H1 (cell line): ENCODE measurements at regions not wholly inside any gene's neighbourhood (a gene's known extent, or its start where the extent isn't known, plus 50 kb on each side); places are given as distances from the start of the nearest gene placed in this dataset.

Experiments
- CTCF ChIA-PET: fragments of 300-600 bp; sonication (Branson Sonifier 250); formaldehyde crosslinking; loops from one replicate; lab custom pipeline; 2021; ENCODE audit not compliant: partially characterized antibody; lab: Charles Lee
- POLR2A ChIA-PET: fragments of 300-600 bp; sonication (Branson Sonifier 250); formaldehyde crosslinking; loops from one replicate; lab custom pipeline; 2021; ENCODE audit warnings: inconsistent platforms; ENCODE audit not compliant: partially characterized antibody; lab: Charles Lee
- DNase-seq, 2 experiments: peaks; one replicate each; pipeline versions ENCODE4 v3.0.0 to v3.0.0-alpha.2; 2010 to 2022; ENCODE audit warnings: low spot score in 2 of 2, low read depth in 1 of 2, mixed read lengths in 1 of 2
- FAIRE-seq: peaks from 2 replicates; lab custom pipeline; 2011; peaks lifted over from hg19 to GRCh38; lab: Jason Lieb, UNC
- H2AFZ ChIP-seq: 2 replicates; pipeline ENCODE4 v1.8.1; 2012; ENCODE audit warnings: low read length, inconsistent platforms
- H2AK5ac ChIP-seq: 2 replicates; pipeline ENCODE4 v1.6.1; 2013; ENCODE audit warnings: low read depth, low read length
- H2BK120ac ChIP-seq: replicated peaks from 2 replicates; pipeline ENCODE3; 2013; ENCODE audit warnings: low read depth, low read length, inconsistent platforms
- H2BK12ac ChIP-seq: 2 replicates; pipeline ENCODE4 v1.6.1; 2013; ENCODE audit warnings: low read depth, low read length
- H2BK15ac ChIP-seq: 2 replicates; pipeline ENCODE4 v1.6.1; 2013; ENCODE audit warnings: low read length
- H2BK20ac ChIP-seq: 2 replicates; pipeline ENCODE4 v1.6.1; 2013; ENCODE audit warnings: low read length
- H2BK5ac ChIP-seq: 2 replicates; pipeline ENCODE4 v1.6.1; 2013; ENCODE audit warnings: low read depth, low read length
- H3K14ac ChIP-seq: 2 replicates; pipeline ENCODE4 v1.6.1; 2013; ENCODE audit warnings: inconsistent platforms; ENCODE audit not compliant: insufficient read length
- H3K18ac ChIP-seq: 2 replicates; pipeline ENCODE4 v1.6.1; 2013; ENCODE audit warnings: low read length; ENCODE audit errors: extremely low read depth
- H3K23ac ChIP-seq: 2 replicates; pipeline ENCODE4 v1.6.1; 2013; ENCODE audit warnings: inconsistent platforms; ENCODE audit not compliant: insufficient read length
- H3K23me2 ChIP-seq: 2 replicates; pipeline ENCODE4 v1.6.1; 2013; ENCODE audit warnings: low read depth, low read length
- H3K27ac ChIP-seq: 2 replicates; pipeline ENCODE4 v1.6.1; 2011; ENCODE audit warnings: low read depth, low read length, inconsistent platforms
- H3K27me3 ChIP-seq, 4 experiments: replicated peaks in 1 of 4; 1 replicate in 1 of 4; 2 replicates in 3 of 4; pipeline versions ENCODE4 v1.6.1 to v1.8.1; 2011 to 2013; ENCODE audit warnings: low read length in 3 of 4, mild to moderate bottlenecking in 3 of 4, inconsistent platforms in 2 of 4, mixed read lengths in 2 of 4, moderate library complexity in 1 of 4; ENCODE audit not compliant: control insufficient read depth in 3 of 4, insufficient read depth in 3 of 4; ENCODE audit errors: extremely low read depth in 1 of 4
- H3K36me3 ChIP-seq, 4 experiments: 2 replicates each; pipeline versions ENCODE4 v1.6.1 to v1.8.1; 2011 to 2013; ENCODE audit warnings: mild to moderate bottlenecking in 4 of 4, low read length in 3 of 4, moderate library complexity in 2 of 4, control low read depth in 1 of 4, inconsistent platforms in 1 of 4; ENCODE audit not compliant: insufficient read depth in 4 of 4, control insufficient read depth in 2 of 4
- H3K4ac ChIP-seq: replicated peaks from 2 replicates; pipeline ENCODE3; 2013; ENCODE audit warnings: low read length, low read depth, mixed read lengths, inconsistent platforms; ENCODE audit not compliant: insufficient read length
- H3K4me1 ChIP-seq, 4 experiments: replicated peaks in 1 of 4; 1 replicate in 1 of 4; 2 replicates in 3 of 4; pipeline versions ENCODE4 v1.6.1 to v1.8.1; 2011 to 2013; ENCODE audit warnings: low read length in 3 of 4, inconsistent platforms in 2 of 4, mixed read lengths in 1 of 4; ENCODE audit not compliant: insufficient read depth in 4 of 4, control insufficient read depth in 3 of 4
- H3K4me2 ChIP-seq, 2 experiments: 2 replicates each; pipeline versions ENCODE4 v1.6.1 to v1.8.1; 2011 to 2013; ENCODE audit warnings: low read depth in 2 of 2, low read length in 2 of 2, control low read depth in 1 of 2, inconsistent platforms in 1 of 2, mild to moderate bottlenecking in 1 of 2; ENCODE audit not compliant: insufficient read depth in 1 of 2
- H3K4me3 ChIP-seq, 4 experiments: fragments of 200-600, 300-600 bp in 1 of 4; sonication (generic), shearing (Covaris generic), sonication (Bioruptor Twin) in 1 of 4; 2 replicates each; pipeline versions ENCODE4 v1.5.1 to v1.8.1; 2011 to 2016; ENCODE audit warnings: low read length in 4 of 4, low read depth in 3 of 4, control low read depth in 2 of 4, inconsistent platforms in 2 of 4, mild to moderate bottlenecking in 2 of 4, mixed read lengths in 1 of 4, moderate library complexity in 1 of 4; ENCODE audit not compliant: insufficient read depth in 2 of 4; ENCODE audit errors: extremely low read depth in 1 of 4
- H3K56ac ChIP-seq: replicated peaks from 2 replicates; pipeline ENCODE3; 2013; ENCODE audit warnings: low read depth, mild to moderate bottlenecking, mixed read lengths, low read length, inconsistent platforms; ENCODE audit not compliant: insufficient read length
- H3K79me1 ChIP-seq: 2 replicates; pipeline ENCODE4 v1.6.1; 2013; ENCODE audit warnings: low read depth, low read length, control low read depth
- H3K79me2 ChIP-seq, 2 experiments: 2 replicates each; pipeline versions ENCODE4 v1.6.1 to v1.8.1; 2012 to 2013; ENCODE audit warnings: low read length in 2 of 2, mild to moderate bottlenecking in 2 of 2, inconsistent platforms in 1 of 2; ENCODE audit not compliant: insufficient read depth in 2 of 2, control insufficient read depth in 1 of 2
- H3K9ac ChIP-seq, 4 experiments: replicated peaks in 1 of 4; 1 replicate in 1 of 4; 2 replicates in 3 of 4; pipeline versions ENCODE4 v1.6.1 to v1.8.1; 2011 to 2013; ENCODE audit warnings: low read depth in 3 of 4, low read length in 3 of 4, control low read depth in 2 of 4, mild to moderate bottlenecking in 2 of 4, moderate library complexity in 2 of 4, inconsistent platforms in 1 of 4; ENCODE audit errors: extremely low read depth in 1 of 4
- H3K9me3 ChIP-seq, 2 experiments: 2 replicates each; pipeline versions ENCODE4 v1.6.1 to v1.8.1; 2012 to 2013; ENCODE audit warnings: mild to moderate bottlenecking in 2 of 2, moderate library complexity in 2 of 2, control low read depth in 1 of 2, inconsistent platforms in 1 of 2, low read depth in 1 of 2, low read length in 1 of 2, mixed read lengths in 1 of 2; ENCODE audit not compliant: insufficient read depth in 2 of 2
- H4K20me1 ChIP-seq, 2 experiments: replicated peaks in 1 of 2; 2 replicates each; pipeline versions ENCODE3 to v1.8.1; 2011 to 2013; ENCODE audit warnings: inconsistent platforms in 2 of 2, low read length in 2 of 2, mild to moderate bottlenecking in 1 of 2; ENCODE audit not compliant: insufficient read depth in 2 of 2, control insufficient read depth in 1 of 2
- H4K5ac ChIP-seq: 2 replicates; pipeline ENCODE4 v1.6.1; 2013; ENCODE audit warnings: low read length, low read depth, mixed read lengths, inconsistent platforms; ENCODE audit not compliant: insufficient read length
- H4K8ac ChIP-seq: 2 replicates; pipeline ENCODE4 v1.8.0; 2013; ENCODE audit warnings: mild to moderate bottlenecking, moderate library complexity, low read length, inconsistent platforms; ENCODE audit not compliant: insufficient read depth; ENCODE audit errors: extremely low read depth
- H4K91ac ChIP-seq: replicated peaks from 2 replicates; pipeline ENCODE3; 2013; ENCODE audit warnings: low read length, mixed read lengths, inconsistent platforms; ENCODE audit not compliant: insufficient read length
- KDM4A ChIP-seq: IDR thresholded peaks from one replicate; pipeline ENCODE4 v1.7.1; 2012; ENCODE audit warnings: low read depth, mild to moderate bottlenecking, moderate library complexity, low read length, inconsistent platforms; ENCODE audit not compliant: severe bottlenecking
- NANOG ChIP-seq: IDR thresholded peaks from 2 replicates; pipeline ENCODE4 v1.6.1; 2011; ENCODE audit warnings: low read length, low read depth, mild to moderate bottlenecking, inconsistent platforms; ENCODE audit not compliant: insufficient read depth, poor library complexity, severe bottlenecking
- SIRT6 ChIP-seq: IDR thresholded peaks from one replicate; pipeline ENCODE4 v1.7.1; 2012; ENCODE audit warnings: low read length, inconsistent platforms
- TAF1 ChIP-seq: IDR thresholded peaks from 2 replicates; pipeline ENCODE4 v1.6.1; 2011; ENCODE audit warnings: mild to moderate bottlenecking, low read depth, low read length
- WGBS, 2 experiments: shearing (Covaris generic) in 1 of 2; methylation state at CpG; one replicate each; pipeline versions ENCODE4 v1.1.6 to v1.1.7; 2013 to 2015; ENCODE audit warnings: low lambda C conversion rate in 2 of 2, mixed read lengths in 2 of 2, inconsistent platforms in 1 of 2, low coverage in 1 of 2, missing lambda C conversion rate in 1 of 2; ENCODE audit not compliant: insufficient replicate concordance in 2 of 2, insufficient coverage in 1 of 2, insufficient read length in 1 of 2; ENCODE audit errors: extremely low coverage in 1 of 2, missing lambda C conversion rate in 1 of 2; 5-methylcytosine and 5-hydroxymethylcytosine counted together

GRCh38 chr10:10462151-10462941, 555.3 kb upstream of the CELF2 start:
- Histone ChIP-seq H4K8ac (no peak overlapping the region), H3K79me1 (no peaks in the 10 kb centered on the region), H2BK120ac (no peak overlapping the region), H3K4me3 (no peak overlapping the region), H3K9ac (no peak overlapping the region), H3K4me1 (no peaks in the 10 kb centered on the region), H2BK15ac (no peak overlapping the region), H4K5ac (no peak overlapping the region), H2BK20ac (no peak overlapping the region), H2AFZ (peak overlapping the region; percentile 46; the same call in 1 of the 2 replicates), H3K18ac (no peak overlapping the region), H3K27me3 (no peaks in the 10 kb centered on the region), H3K79me2 (no peaks in the 10 kb centered on the region), H3K36me3 (no peaks in the 10 kb centered on the region), H3K23me2 (no peaks in the 10 kb centered on the region; the same call in 1 of the 2 replicates), H2BK12ac (no peak overlapping the region), H3K23ac (no peak overlapping the region), H3K4me2 (no peak overlapping the region), H2BK5ac (no peak overlapping the region; the same call in 1 of the 2 replicates), H3K14ac (no peak overlapping the region), H2AK5ac (no peak overlapping the region), H3K27ac (no peak overlapping the region), H3K9me3 (no peaks in the 10 kb centered on the region), H4K91ac (no peak overlapping the region), H3K4ac (no peak overlapping the region), H3K56ac (no peak overlapping the region), H4K20me1 (no peaks in the 10 kb centered on the region)
- DNase-seq: no peak
- TF ChIP-seq NANOG (no peak), KDM4A (no peak), SIRT6 (no peak), TAF1 (no peak)
- ChIA-PET POLR2A (no interaction called here), CTCF (no interaction called here)
- no peak for FAIRE-seq
- WGBS, 2 experiments: 90% methylated on average over 13 of the region's 16 CpGs; no CpG with 5 or more reads in 1 of the 2 experiments
